GM23338 (cell line): ENCODE measurements at regions not wholly inside any gene's neighbourhood (a gene's known extent, or its start where the extent isn't known, plus 50 kb on each side); places are given as distances from the start of the nearest gene placed in this dataset.

Experiments
- ATAC-seq: fragments of 200-7000 bp; cut with Tn5 transposase; 3 replicates; pipeline ENCODE4 v1.9.1; 2020
- DNase-seq: peaks from one replicate; pipeline ENCODE4 v3.0.0-alpha.2; 2015; ENCODE audit warnings: low spot score
- H2AFZ ChIP-seq: fragments of 200-600 bp; sonication (generic); 2 replicates; pipeline ENCODE4 v1.8.0; 2016; ENCODE audit warnings: antibody characterized with exemption, mild to moderate bottlenecking, moderate library complexity
- H3F3A ChIP-seq: fragments of 200-600 bp; sonication (generic); replicated peaks from 2 replicates; pipeline ENCODE4 v1.8.0; 2017; ENCODE audit warnings: antibody characterized with exemption, mixed run types, low read depth
- H3K27ac ChIP-seq: fragments of 200-600 bp; sonication (generic); 2 replicates; pipeline ENCODE4 v1.6.1; 2016; ENCODE audit warnings: low read depth
- H3K27me3 ChIP-seq: fragments of 200-600 bp; sonication (generic); 2 replicates; pipeline ENCODE4 v1.8.0; 2016; ENCODE audit warnings: mild to moderate bottlenecking, mixed run types, moderate library complexity; ENCODE audit not compliant: insufficient read depth
- H3K36me3 ChIP-seq: fragments of 200-600 bp; sonication (generic); 2 replicates; pipeline ENCODE4 v1.8.0; 2016; ENCODE audit warnings: mild to moderate bottlenecking; ENCODE audit not compliant: insufficient read depth
- H3K4me1 ChIP-seq: fragments of 200-600 bp; sonication (generic); 2 replicates; pipeline ENCODE4 v1.8.0; 2016; ENCODE audit warnings: mild to moderate bottlenecking, moderate library complexity; ENCODE audit not compliant: insufficient read depth
- H3K4me2 ChIP-seq: fragments of 200-600 bp; sonication (generic); 2 replicates; pipeline ENCODE4 v1.7.1; 2017; ENCODE audit warnings: mixed run types
- H3K4me3 ChIP-seq: fragments of 200-600 bp; sonication (generic); 2 replicates; pipeline ENCODE4 v1.6.1; 2016; ENCODE audit warnings: mixed run types
- H3K79me2 ChIP-seq: fragments of 200-600 bp; sonication (generic); replicated peaks from 2 replicates; pipeline ENCODE4 v1.8.0; 2017; ENCODE audit warnings: mild to moderate bottlenecking; ENCODE audit not compliant: insufficient read depth
- H3K9me2 ChIP-seq: fragments of 200-600 bp; sonication (generic); 2 replicates; pipeline ENCODE4 v1.8.0; 2017; ENCODE audit not compliant: insufficient read depth
- H4K20me1 ChIP-seq: fragments of 200-600 bp; sonication (generic); replicated peaks from 2 replicates; pipeline ENCODE4 v1.8.0; 2017; ENCODE audit warnings: mild to moderate bottlenecking; ENCODE audit not compliant: insufficient read depth
- H3K27ac Mint-ChIP-seq: 2 replicates; pipeline ENCODE4 v1.8.0; 2020; ENCODE audit warnings: inconsistent platforms, mild to moderate bottlenecking, moderate library complexity, mixed read lengths
- H3K27me3 Mint-ChIP-seq: 3 replicates; pipeline ENCODE4 v1.8.0; 2022; ENCODE audit warnings: low read depth, mild to moderate bottlenecking, moderate library complexity, mixed read lengths, inconsistent platforms; ENCODE audit not compliant: insufficient read depth, poor library complexity
- H3K36me3 Mint-ChIP-seq: 3 replicates; pipeline ENCODE4 v1.8.0; 2021; ENCODE audit warnings: low read depth, mild to moderate bottlenecking, inconsistent platforms, moderate library complexity, mixed read lengths
- H3K4me1 Mint-ChIP-seq: 3 replicates; pipeline ENCODE4 v1.8.0; 2020; ENCODE audit warnings: mild to moderate bottlenecking, inconsistent platforms, mixed read lengths
- H3K4me3 Mint-ChIP-seq: 3 replicates; pipeline ENCODE4 v1.8.0; 2021; ENCODE audit warnings: moderate library complexity, mild to moderate bottlenecking, inconsistent platforms, mixed read lengths
- H3K9me3 Mint-ChIP-seq: 3 replicates; pipeline ENCODE4 v1.8.0; 2020; ENCODE audit warnings: moderate library complexity, mild to moderate bottlenecking, inconsistent platforms, mixed read lengths
- CREB1 ChIP-seq: fragments of 250-450 bp; sonication (Bioruptor Pico); IDR thresholded peaks from 2 replicates; pipeline ENCODE4 v1.5.0; 2020; ENCODE audit warnings: low read depth, mild to moderate bottlenecking, moderate library complexity
- EZH2 ChIP-seq: fragments of 200-600 bp; sonication (generic); IDR thresholded peaks from one replicate; pipeline ENCODE4 v1.8.0; 2017; ENCODE audit warnings: antibody characterized with exemption, mild to moderate bottlenecking, low read depth; ENCODE audit not compliant: unreplicated experiment
- EZH2phosphoT487 ChIP-seq: fragments of 200-600 bp; sonication (generic); IDR thresholded peaks from one replicate; pipeline ENCODE4 v1.8.1; 2018; ENCODE audit warnings: antibody characterized with exemption; ENCODE audit not compliant: unreplicated experiment
- JUNB ChIP-seq: IDR thresholded peaks from one replicate; pipeline ENCODE4 v1.6.1; 2016; ENCODE audit warnings: antibody characterized with exemption; ENCODE audit not compliant: unreplicated experiment
- NANOG ChIP-seq: IDR thresholded peaks from 2 replicates; pipeline ENCODE4 v1.6.1; 2016; ENCODE audit warnings: antibody characterized with exemption, borderline replicate concordance
- POLR2AphosphoS5 ChIP-seq: IDR thresholded peaks from 2 replicates; pipeline ENCODE4 v1.6.1; 2016; ENCODE audit warnings: antibody characterized with exemption, low read depth
- STAT1 ChIP-seq: IDR thresholded peaks from one replicate; pipeline ENCODE4 v1.6.1; 2016; ENCODE audit warnings: antibody characterized with exemption; ENCODE audit not compliant: unreplicated experiment
- ZNF114 ChIP-seq: fragments of 250-450 bp; sonication (Bioruptor Pico); IDR thresholded peaks from 2 replicates; pipeline ENCODE4 v1.5.0; 2020; ENCODE audit warnings: mild to moderate bottlenecking, moderate library complexity
- ZNF331 ChIP-seq: fragments of 250-450 bp; sonication (Bioruptor Pico); IDR thresholded peaks from 2 replicates; pipeline ENCODE4 v1.5.0; 2020; ENCODE audit warnings: low read depth, mild to moderate bottlenecking, moderate library complexity
- TF ChIP-seq, protein P1 (sequence below): fragments of 250-450 bp; sonication (Bioruptor Pico); IDR thresholded peaks from 2 replicates; pipeline ENCODE4 v1.5.0; 2020; ENCODE audit warnings: mild to moderate bottlenecking, moderate library complexity
- TF ChIP-seq, protein P2 (sequence below): IDR thresholded peaks from 2 replicates; pipeline ENCODE4 v1.6.1; 2016; ENCODE audit warnings: antibody characterized with exemption
- TF ChIP-seq, protein P3 (sequence below), 2 experiments: fragments of 200-600 bp in 1 of 2; sonication (generic) in 1 of 2; conservative IDR thresholded peaks; 2 replicates each; pipeline versions ENCODE4 v1.5.1 to v1.6.1; 2016 to 2017; ENCODE audit warnings: antibody characterized with exemption in 2 of 2, low read depth in 2 of 2, mild to moderate bottlenecking in 2 of 2, moderate library complexity in 1 of 2
- TF ChIP-seq, protein P4 (sequence below): IDR thresholded peaks from one replicate; pipeline ENCODE4 v1.6.1; 2018; ENCODE audit warnings: antibody characterized with exemption; ENCODE audit not compliant: unreplicated experiment

DNA sequence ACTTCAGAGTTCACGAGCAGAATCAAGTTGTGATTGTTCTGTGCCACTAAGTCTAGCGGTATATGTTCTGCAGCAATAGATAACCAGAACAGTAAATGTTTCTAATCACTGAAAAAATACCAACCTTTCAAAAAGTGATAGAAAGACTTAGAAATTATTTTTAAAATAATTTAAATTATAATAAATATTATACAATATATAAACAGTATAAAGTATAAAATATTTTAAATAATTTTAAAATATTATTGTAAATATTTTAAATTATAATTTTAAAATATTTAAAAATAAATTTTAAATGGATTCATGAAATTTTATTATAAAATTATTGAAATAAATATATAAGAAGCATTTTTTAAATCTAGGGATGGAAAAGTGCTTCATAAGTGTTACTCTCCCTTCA, 126.3 kb upstream of the ID2 start:
- Mint-ChIP-seq H3K27me3 (peaks cover 8% of the 10 kb centered on the region), H3K9me3 (peaks cover 22% of the 10 kb centered on the region), H3K4me1 (peaks cover 9% of the 10 kb centered on the region; the same call in 2 of the 3 replicates), H3K4me3 (no peak overlapping the region), H3K36me3 (peaks cover 7% of the 10 kb centered on the region), H3K27ac (no peak overlapping the region)
- no peaks in the 10 kb centered on the region for H3K27me3 ChIP-seq
- H3K79me2 ChIP-seq, result no peaks in the 10 kb centered on the region
- H2AFZ ChIP-seq, result no peak overlapping the region
- no peaks in the 10 kb centered on the region for H3K36me3 ChIP-seq
- H4K20me1 ChIP-seq, result no peaks in the 10 kb centered on the region
- DNase-seq (no peak), ATAC-seq (no peak)
- H3K4me1 ChIP-seq, result no peaks in the 10 kb centered on the region
- no peak overlapping the region for H3K4me2 ChIP-seq
- no peak for TF ChIP-seq ZNF331 (CRISPR knock-in tag)
- TF ChIP-seq, protein P1, sequence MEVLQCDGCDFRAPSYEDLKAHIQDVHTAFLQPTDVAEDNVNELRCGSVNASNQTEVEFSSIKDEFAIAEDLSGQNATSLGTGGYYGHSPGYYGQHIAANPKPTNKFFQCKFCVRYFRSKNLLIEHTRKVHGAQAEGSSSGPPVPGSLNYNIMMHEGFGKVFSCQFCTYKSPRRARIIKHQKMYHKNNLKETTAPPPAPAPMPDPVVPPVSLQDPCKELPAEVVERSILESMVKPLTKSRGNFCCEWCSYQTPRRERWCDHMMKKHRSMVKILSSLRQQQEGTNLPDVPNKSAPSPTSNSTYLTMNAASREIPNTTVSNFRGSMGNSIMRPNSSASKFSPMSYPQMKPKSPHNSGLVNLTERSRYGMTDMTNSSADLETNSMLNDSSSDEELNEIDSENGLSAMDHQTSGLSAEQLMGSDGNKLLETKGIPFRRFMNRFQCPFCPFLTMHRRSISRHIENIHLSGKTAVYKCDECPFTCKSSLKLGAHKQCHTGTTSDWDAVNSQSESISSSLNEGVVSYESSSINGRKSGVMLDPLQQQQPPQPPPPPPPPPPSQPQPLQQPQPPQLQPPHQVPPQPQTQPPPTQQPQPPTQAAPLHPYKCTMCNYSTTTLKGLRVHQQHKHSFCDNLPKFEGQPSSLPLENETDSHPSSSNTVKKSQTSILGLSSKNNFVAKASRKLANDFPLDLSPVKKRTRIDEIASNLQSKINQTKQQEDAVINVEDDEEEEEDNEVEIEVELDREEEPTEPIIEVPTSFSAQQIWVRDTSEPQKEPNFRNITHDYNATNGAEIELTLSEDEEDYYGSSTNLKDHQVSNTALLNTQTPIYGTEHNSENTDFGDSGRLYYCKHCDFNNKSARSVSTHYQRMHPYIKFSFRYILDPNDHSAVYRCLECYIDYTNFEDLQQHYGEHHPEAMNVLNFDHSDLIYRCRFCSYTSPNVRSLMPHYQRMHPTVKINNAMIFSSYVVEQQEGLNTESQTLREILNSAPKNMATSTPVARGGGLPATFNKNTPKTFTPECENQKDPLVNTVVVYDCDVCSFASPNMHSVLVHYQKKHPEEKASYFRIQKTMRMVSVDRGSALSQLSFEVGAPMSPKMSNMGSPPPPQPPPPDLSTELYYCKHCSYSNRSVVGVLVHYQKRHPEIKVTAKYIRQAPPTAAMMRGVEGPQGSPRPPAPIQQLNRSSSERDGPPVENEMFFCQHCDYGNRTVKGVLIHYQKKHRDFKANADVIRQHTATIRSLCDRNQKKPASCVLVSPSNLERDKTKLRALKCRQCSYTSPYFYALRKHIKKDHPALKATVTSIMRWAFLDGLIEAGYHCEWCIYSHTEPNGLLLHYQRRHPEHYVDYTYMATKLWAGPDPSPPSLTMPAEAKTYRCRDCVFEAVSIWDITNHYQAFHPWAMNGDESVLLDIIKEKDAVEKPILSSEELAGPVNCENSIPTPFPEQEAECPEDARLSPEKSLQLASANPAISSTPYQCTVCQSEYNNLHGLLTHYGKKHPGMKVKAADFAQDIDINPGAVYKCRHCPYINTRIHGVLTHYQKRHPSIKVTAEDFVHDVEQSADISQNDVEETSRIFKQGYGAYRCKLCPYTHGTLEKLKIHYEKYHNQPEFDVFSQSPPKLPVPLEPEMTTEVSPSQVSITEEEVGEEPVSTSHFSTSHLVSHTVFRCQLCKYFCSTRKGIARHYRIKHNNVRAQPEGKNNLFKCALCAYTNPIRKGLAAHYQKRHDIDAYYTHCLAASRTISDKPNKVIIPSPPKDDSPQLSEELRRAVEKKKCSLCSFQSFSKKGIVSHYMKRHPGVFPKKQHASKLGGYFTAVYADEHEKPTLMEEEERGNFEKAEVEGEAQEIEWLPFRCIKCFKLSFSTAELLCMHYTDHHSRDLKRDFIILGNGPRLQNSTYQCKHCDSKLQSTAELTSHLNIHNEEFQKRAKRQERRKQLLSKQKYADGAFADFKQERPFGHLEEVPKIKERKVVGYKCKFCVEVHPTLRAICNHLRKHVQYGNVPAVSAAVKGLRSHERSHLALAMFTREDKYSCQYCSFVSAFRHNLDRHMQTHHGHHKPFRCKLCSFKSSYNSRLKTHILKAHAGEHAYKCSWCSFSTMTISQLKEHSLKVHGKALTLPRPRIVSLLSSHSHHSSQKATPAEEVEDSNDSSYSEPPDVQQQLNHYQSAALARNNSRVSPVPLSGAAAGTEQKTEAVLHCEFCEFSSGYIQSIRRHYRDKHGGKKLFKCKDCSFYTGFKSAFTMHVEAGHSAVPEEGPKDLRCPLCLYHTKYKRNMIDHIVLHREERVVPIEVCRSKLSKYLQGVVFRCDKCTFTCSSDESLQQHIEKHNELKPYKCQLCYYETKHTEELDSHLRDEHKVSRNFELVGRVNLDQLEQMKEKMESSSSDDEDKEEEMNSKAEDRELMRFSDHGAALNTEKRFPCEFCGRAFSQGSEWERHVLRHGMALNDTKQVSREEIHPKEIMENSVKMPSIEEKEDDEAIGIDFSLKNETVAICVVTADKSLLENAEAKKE, result no peak
- TF ChIP-seq JUNB, result no peak
- TF ChIP-seq EZH2, result no peak
- TF ChIP-seq, protein P2, sequence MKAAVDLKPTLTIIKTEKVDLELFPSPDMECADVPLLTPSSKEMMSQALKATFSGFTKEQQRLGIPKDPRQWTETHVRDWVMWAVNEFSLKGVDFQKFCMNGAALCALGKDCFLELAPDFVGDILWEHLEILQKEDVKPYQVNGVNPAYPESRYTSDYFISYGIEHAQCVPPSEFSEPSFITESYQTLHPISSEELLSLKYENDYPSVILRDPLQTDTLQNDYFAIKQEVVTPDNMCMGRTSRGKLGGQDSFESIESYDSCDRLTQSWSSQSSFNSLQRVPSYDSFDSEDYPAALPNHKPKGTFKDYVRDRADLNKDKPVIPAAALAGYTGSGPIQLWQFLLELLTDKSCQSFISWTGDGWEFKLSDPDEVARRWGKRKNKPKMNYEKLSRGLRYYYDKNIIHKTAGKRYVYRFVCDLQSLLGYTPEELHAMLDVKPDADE, result no peak
- TF ChIP-seq POLR2AphosphoS5, result no peak
- TF ChIP-seq NANOG, result no peak
- TF ChIP-seq ZNF114 (CRISPR knock-in tag), result no peak
- TF ChIP-seq CREB1 (CRISPR knock-in tag), result no peak
- TF ChIP-seq, protein P3, sequence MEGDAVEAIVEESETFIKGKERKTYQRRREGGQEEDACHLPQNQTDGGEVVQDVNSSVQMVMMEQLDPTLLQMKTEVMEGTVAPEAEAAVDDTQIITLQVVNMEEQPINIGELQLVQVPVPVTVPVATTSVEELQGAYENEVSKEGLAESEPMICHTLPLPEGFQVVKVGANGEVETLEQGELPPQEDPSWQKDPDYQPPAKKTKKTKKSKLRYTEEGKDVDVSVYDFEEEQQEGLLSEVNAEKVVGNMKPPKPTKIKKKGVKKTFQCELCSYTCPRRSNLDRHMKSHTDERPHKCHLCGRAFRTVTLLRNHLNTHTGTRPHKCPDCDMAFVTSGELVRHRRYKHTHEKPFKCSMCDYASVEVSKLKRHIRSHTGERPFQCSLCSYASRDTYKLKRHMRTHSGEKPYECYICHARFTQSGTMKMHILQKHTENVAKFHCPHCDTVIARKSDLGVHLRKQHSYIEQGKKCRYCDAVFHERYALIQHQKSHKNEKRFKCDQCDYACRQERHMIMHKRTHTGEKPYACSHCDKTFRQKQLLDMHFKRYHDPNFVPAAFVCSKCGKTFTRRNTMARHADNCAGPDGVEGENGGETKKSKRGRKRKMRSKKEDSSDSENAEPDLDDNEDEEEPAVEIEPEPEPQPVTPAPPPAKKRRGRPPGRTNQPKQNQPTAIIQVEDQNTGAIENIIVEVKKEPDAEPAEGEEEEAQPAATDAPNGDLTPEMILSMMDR (conservative IDR thresholded peaks at IDR 0.05; ENCODE audit: low read depth in 2 of 2), result no peak
- TF ChIP-seq EZH2phosphoT487, result no peak
- TF ChIP-seq, protein P4, sequence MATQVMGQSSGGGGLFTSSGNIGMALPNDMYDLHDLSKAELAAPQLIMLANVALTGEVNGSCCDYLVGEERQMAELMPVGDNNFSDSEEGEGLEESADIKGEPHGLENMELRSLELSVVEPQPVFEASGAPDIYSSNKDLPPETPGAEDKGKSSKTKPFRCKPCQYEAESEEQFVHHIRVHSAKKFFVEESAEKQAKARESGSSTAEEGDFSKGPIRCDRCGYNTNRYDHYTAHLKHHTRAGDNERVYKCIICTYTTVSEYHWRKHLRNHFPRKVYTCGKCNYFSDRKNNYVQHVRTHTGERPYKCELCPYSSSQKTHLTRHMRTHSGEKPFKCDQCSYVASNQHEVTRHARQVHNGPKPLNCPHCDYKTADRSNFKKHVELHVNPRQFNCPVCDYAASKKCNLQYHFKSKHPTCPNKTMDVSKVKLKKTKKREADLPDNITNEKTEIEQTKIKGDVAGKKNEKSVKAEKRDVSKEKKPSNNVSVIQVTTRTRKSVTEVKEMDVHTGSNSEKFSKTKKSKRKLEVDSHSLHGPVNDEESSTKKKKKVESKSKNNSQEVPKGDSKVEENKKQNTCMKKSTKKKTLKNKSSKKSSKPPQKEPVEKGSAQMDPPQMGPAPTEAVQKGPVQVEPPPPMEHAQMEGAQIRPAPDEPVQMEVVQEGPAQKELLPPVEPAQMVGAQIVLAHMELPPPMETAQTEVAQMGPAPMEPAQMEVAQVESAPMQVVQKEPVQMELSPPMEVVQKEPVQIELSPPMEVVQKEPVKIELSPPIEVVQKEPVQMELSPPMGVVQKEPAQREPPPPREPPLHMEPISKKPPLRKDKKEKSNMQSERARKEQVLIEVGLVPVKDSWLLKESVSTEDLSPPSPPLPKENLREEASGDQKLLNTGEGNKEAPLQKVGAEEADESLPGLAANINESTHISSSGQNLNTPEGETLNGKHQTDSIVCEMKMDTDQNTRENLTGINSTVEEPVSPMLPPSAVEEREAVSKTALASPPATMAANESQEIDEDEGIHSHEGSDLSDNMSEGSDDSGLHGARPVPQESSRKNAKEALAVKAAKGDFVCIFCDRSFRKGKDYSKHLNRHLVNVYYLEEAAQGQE, result no peak
- no peak for TF ChIP-seq STAT1
- H3K27ac ChIP-seq, result no peak overlapping the region
- H3F3A ChIP-seq, result no peaks in the 10 kb centered on the region
- H3K4me3 ChIP-seq, result no peak overlapping the region
- peaks cover 6% of the 10 kb centered on the region for H3K9me2 ChIP-seq
